H1 (cell line): ENCODE measurements at regions not wholly inside any gene's neighbourhood (a gene's known extent, or its start where the extent isn't known, plus 50 kb on each side); places are given as distances from the start of the nearest gene placed in this dataset.

ENCODE experiments used
- EP300 ChIP-seq, 2 experiments: IDR thresholded peaks; 1 replicate in 1 of 2; 2 replicates in 1 of 2; pipeline ENCODE4 v1.6.1; 2011 to 2012; ENCODE audit warnings: low read depth in 2 of 2, low read length in 2 of 2, mild to moderate bottlenecking in 2 of 2, borderline replicate concordance in 1 of 2, inconsistent platforms in 1 of 2, moderate library complexity in 1 of 2

DNA sequence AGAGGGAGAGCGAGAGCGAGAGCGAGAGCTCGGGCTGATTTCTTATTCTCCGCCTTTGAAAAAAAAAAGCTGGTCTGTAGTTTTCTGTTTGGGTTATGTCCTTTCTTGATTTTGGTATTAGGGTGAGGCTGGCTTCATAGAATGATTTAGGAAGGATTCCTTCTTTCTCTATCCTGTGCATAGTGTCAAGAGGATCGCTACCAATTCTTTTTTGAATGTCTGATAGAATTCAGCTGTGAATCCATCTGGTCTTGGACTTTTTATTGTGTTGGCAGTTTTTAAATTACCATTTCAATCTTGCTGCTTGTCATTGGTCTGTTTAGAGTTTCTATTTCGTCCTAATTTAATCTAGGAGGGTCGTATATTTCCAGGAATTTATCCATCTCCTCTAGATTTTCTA lies 1414.6 kb upstream of the MIR17HG start (continued):
- TF ChIP-seq EP300 (IDR thresholded peaks at IDR 0.05; ENCODE audit: borderline replicate concordance in 1 of 2, low read depth in 2 of 2, low read length in 2 of 2) = no peak
